ENCODE measurements at regions not wholly inside any gene's neighbourhood (a gene's known extent, or its start where the extent isn't known, plus 50 kb on each side); places are given as distances from the start of the nearest gene placed in this dataset.

- Histone ChIP-seq H3K27ac (ENCODE audit: low read depth, low read length) (no peak overlapping the region), H3K4me3 (ENCODE audit: low read depth, low read length) (no peak overlapping the region), H3K4me1 (ENCODE audit: control insufficient read depth, insufficient read depth, low read length) (no peaks in the 10 kb centered on the region), H3K27me3 (ENCODE audit: control insufficient read depth, insufficient read depth, low read length) (no peaks in the 10 kb centered on the region), H3K36me3 (ENCODE audit: control insufficient read depth, insufficient read depth, low read length) (no peaks in the 10 kb centered on the region), H3K9ac (ENCODE audit: low read depth, low read length) (no peak overlapping the region), H3K9me3 (ENCODE audit: control insufficient read depth, insufficient read depth, low read length) (no peaks in the 10 kb centered on the region)
Observed at GRCh38 chr15:46277451-46277850, 642.6 kb downstream of the SQOR start.

GRCh38 chr15:46278062-46278461 is 643.2 kb downstream of the SQOR start:
- Histone ChIP-seq H3K9me3 (ENCODE audit: control insufficient read depth, insufficient read depth, low read length) (no peaks in the 10 kb centered on the region), H3K4me3 (ENCODE audit: low read depth, low read length) (no peak overlapping the region), H3K4me1 (ENCODE audit: control insufficient read depth, insufficient read depth, low read length) (no peaks in the 10 kb centered on the region), H3K27me3 (ENCODE audit: control insufficient read depth, insufficient read depth, low read length) (no peaks in the 10 kb centered on the region), H3K9ac (ENCODE audit: low read depth, low read length) (no peak overlapping the region), H3K36me3 (ENCODE audit: control insufficient read depth, insufficient read depth, low read length) (no peaks in the 10 kb centered on the region), H3K27ac (ENCODE audit: low read depth, low read length) (no peak overlapping the region)

DNA sequence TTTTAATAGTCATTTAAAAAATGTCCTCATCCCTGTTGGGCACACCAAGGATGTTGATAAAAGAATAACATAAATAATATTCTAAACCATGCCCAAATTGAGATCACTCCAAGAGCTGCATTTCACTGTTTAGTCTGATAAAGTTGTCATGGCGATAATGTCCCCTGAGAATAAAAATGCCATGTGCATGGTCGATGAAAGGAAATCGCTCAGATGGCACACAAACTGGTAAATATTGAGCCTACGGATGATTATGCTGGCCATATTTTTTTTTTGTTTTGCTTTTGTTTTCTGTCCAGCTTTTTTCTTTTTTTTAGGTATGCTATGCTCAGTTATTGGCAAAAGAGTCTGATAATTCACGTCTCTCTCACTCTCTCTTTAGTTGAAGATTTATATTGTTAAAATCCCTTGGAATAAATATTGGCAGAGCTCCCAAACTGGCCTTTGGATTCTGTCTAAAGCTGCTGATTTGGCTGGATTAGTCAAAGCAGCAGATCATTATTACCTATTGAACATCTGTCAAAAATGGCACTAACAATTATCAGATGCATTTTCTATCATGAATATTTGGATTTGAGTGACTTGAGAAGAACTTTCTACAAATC is 643.8 kb downstream of the SQOR start:
- no peaks in the 10 kb centered on the region for H3K9me3 ChIP-seq (ENCODE audit: control insufficient read depth, insufficient read depth, low read length)
- no peak overlapping the region for H3K9ac ChIP-seq (ENCODE audit: low read depth, low read length)
- no peaks in the 10 kb centered on the region for H3K36me3 ChIP-seq (ENCODE audit: control insufficient read depth, insufficient read depth, low read length)
- no peak overlapping the region for H3K4me3 ChIP-seq (ENCODE audit: low read depth, low read length)
- H3K27me3 ChIP-seq (ENCODE audit: control insufficient read depth, insufficient read depth, low read length), result no peaks in the 10 kb centered on the region
- no peaks in the 10 kb centered on the region for H3K4me1 ChIP-seq (ENCODE audit: control insufficient read depth, insufficient read depth, low read length)
- no peak overlapping the region for H3K27ac ChIP-seq (ENCODE audit: low read depth, low read length)

- Histone ChIP-seq H3K27me3 (ENCODE audit: control insufficient read depth, insufficient read depth, low read length) (no peaks in the 10 kb centered on the region), H3K9me3 (ENCODE audit: control insufficient read depth, insufficient read depth, low read length) (no peaks in the 10 kb centered on the region), H3K36me3 (ENCODE audit: control insufficient read depth, insufficient read depth, low read length) (no peaks in the 10 kb centered on the region), H3K27ac (ENCODE audit: low read depth, low read length) (no peak overlapping the region), H3K9ac (ENCODE audit: low read depth, low read length) (no peak overlapping the region), H3K4me1 (ENCODE audit: control insufficient read depth, insufficient read depth, low read length) (no peaks in the 10 kb centered on the region), H3K4me3 (ENCODE audit: low read depth, low read length) (no peak overlapping the region)
Observed at GRCh38 chr15:46280762-46281542, 646.1 kb downstream of the SQOR start.

GRCh38 chr15:46293550-46293949 is 658.7 kb downstream of the SQOR start:
- no peaks in the 10 kb centered on the region for H3K36me3 ChIP-seq (ENCODE audit: control insufficient read depth, insufficient read depth, low read length)
- no peak overlapping the region for H3K4me3 ChIP-seq (ENCODE audit: low read depth, low read length)
- H3K9me3 ChIP-seq (ENCODE audit: control insufficient read depth, insufficient read depth, low read length), result no peaks in the 10 kb centered on the region

DNA sequence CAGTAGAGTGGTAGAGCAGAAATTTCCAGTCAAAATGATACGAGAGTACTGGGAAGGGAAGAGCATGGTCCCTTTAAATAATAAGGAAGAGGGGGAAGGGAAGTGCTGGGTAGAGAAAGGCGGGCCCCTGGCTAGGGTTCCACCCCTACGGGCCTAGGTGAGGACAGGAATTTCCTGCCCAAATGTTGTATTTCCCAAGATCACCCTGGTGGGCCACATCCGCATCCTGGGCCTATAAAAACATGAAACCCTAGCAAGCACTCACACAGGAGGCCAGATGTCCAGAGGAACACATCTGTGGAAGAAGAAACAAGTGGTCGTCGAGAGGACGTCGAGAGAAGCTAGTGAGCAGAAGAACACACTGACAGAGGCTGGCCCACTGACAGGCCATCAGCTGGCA is 661.2 kb downstream of the SQOR start:
- no peak overlapping the region for H3K27ac ChIP-seq (ENCODE audit: low read depth, low read length)
- no peaks in the 10 kb centered on the region for H3K27me3 ChIP-seq (ENCODE audit: control insufficient read depth, insufficient read depth, low read length)
- H3K9ac ChIP-seq (ENCODE audit: low read depth, low read length), result no peak overlapping the region
- peaks cover 24% of the 10 kb centered on the region for H3K4me1 ChIP-seq (ENCODE audit: control insufficient read depth, insufficient read depth, low read length)
- no peak overlapping the region for H3K4me3 ChIP-seq (ENCODE audit: low read depth, low read length)
- H3K9me3 ChIP-seq (ENCODE audit: control insufficient read depth, insufficient read depth, low read length), result no peaks in the 10 kb centered on the region
- H3K36me3 ChIP-seq (ENCODE audit: control insufficient read depth, insufficient read depth, low read length), result no peaks in the 10 kb centered on the region

More at GRCh38 chr15:46293550-46293949, 658.7 kb downstream of the SQOR start:
- Histone ChIP-seq H3K27me3 (ENCODE audit: control insufficient read depth, insufficient read depth, low read length) (no peaks in the 10 kb centered on the region), H3K27ac (ENCODE audit: low read depth, low read length) (no peak overlapping the region), H3K4me1 (ENCODE audit: control insufficient read depth, insufficient read depth, low read length) (peaks cover 21% of the 10 kb centered on the region), H3K9ac (ENCODE audit: low read depth, low read length) (no peak overlapping the region)

GRCh38 chr15:46296797-46297196 is 662.0 kb downstream of the SQOR start:
- Histone ChIP-seq H3K36me3 (ENCODE audit: control insufficient read depth, insufficient read depth, low read length) (no peaks in the 10 kb centered on the region), H3K27me3 (ENCODE audit: control insufficient read depth, insufficient read depth, low read length) (no peaks in the 10 kb centered on the region), H3K4me1 (ENCODE audit: control insufficient read depth, insufficient read depth, low read length) (peaks cover 24% of the 10 kb centered on the region), H3K4me3 (ENCODE audit: low read depth, low read length) (no peak overlapping the region), H3K9ac (ENCODE audit: low read depth, low read length) (no peak overlapping the region), H3K9me3 (ENCODE audit: control insufficient read depth, insufficient read depth, low read length) (no peaks in the 10 kb centered on the region), H3K27ac (ENCODE audit: low read depth, low read length) (no peak overlapping the region)

GRCh38 chr15:46297766-46298165 is 662.9 kb downstream of the SQOR start:
- Histone ChIP-seq H3K4me1 (ENCODE audit: control insufficient read depth, insufficient read depth, low read length) (peaks cover 24% of the 10 kb centered on the region), H3K27me3 (ENCODE audit: control insufficient read depth, insufficient read depth, low read length) (no peaks in the 10 kb centered on the region), H3K36me3 (ENCODE audit: control insufficient read depth, insufficient read depth, low read length) (no peaks in the 10 kb centered on the region), H3K9ac (ENCODE audit: low read depth, low read length) (no peak overlapping the region), H3K27ac (ENCODE audit: low read depth, low read length) (peak overlapping the region; percentile 64), H3K9me3 (ENCODE audit: control insufficient read depth, insufficient read depth, low read length) (no peaks in the 10 kb centered on the region), H3K4me3 (ENCODE audit: low read depth, low read length) (no peak overlapping the region)

DNA sequence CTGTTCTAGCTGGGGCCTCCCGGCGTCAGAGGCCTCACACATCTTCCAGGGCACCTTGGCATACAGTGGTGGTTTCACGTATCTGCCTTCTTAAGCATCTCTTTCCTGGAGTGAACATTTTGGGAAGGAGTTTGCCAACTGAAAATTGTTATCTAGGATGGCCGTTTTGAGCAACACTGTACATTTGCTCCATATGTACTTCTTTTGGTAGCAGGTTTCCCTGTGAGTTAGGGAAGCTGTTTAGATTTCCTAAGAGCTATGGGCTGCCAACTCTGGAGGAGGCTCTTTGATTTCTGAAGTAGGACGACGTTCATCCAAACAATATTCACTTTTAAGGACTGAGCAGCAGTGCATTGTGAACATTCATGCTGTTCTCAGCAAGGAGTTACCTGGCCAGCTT is 665.9 kb downstream of the SQOR start:
- Histone ChIP-seq H3K9me3 (ENCODE audit: control insufficient read depth, insufficient read depth, low read length) (no peaks in the 10 kb centered on the region), H3K27ac (ENCODE audit: low read depth, low read length) (no peak overlapping the region), H3K4me3 (ENCODE audit: low read depth, low read length) (no peak overlapping the region), H3K4me1 (ENCODE audit: control insufficient read depth, insufficient read depth, low read length) (peaks cover 24% of the 10 kb centered on the region), H3K36me3 (ENCODE audit: control insufficient read depth, insufficient read depth, low read length) (no peaks in the 10 kb centered on the region), H3K27me3 (ENCODE audit: control insufficient read depth, insufficient read depth, low read length) (no peaks in the 10 kb centered on the region), H3K9ac (ENCODE audit: low read depth, low read length) (no peak overlapping the region)

DNA sequence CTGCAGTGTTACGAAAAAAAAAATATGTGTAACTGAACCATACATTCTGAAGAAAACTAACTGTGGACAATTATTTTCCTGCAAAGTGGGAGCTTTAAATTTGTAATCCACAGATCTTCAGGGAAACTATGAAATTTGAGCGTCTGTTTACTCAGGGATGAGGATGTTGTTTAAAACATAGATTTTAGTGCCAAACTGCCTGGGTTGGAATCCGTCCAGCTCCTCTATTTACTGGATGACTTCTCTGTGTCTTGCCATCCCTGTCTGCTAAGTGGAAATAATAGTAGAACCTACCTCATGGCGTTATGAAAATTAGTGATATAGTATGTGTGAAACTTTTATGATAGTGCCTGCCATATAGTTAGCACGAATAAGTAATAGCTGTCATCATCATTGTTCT is 666.5 kb downstream of the SQOR start:
- Histone ChIP-seq H3K4me1 (ENCODE audit: control insufficient read depth, insufficient read depth, low read length) (peaks cover 24% of the 10 kb centered on the region), H3K36me3 (ENCODE audit: control insufficient read depth, insufficient read depth, low read length) (no peaks in the 10 kb centered on the region), H3K4me3 (ENCODE audit: low read depth, low read length) (no peak overlapping the region), H3K9ac (ENCODE audit: low read depth, low read length) (no peak overlapping the region), H3K27ac (ENCODE audit: low read depth, low read length) (no peak overlapping the region), H3K9me3 (ENCODE audit: control insufficient read depth, insufficient read depth, low read length) (no peaks in the 10 kb centered on the region), H3K27me3 (ENCODE audit: control insufficient read depth, insufficient read depth, low read length) (no peaks in the 10 kb centered on the region)

DNA sequence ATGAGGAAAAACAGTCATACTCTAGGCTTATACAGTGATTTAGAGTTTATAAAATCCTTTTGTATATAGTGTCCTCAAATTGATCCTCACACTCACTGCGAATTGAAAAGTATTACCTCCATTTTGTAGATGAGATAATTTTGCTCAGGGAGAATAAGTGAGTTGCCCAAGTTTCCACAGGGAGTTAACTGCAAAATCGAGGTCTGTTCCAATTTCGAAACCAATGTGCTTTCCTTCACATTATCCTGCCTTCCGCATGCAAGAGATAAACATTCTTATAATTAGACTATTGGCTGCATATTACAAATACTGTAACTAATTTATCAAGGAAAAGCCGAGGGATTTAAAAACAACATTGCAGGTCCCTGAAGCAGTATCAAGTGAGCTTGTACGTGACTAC is 667.0 kb downstream of the SQOR start:
- no peaks in the 10 kb centered on the region for H3K36me3 ChIP-seq (ENCODE audit: control insufficient read depth, insufficient read depth, low read length)
- no peak overlapping the region for H3K9ac ChIP-seq (ENCODE audit: low read depth, low read length)
- H3K27ac ChIP-seq (ENCODE audit: low read depth, low read length), result no peak overlapping the region
- no peaks in the 10 kb centered on the region for H3K9me3 ChIP-seq (ENCODE audit: control insufficient read depth, insufficient read depth, low read length)
- H3K4me3 ChIP-seq (ENCODE audit: low read depth, low read length), result no peak overlapping the region
- peaks cover 20% of the 10 kb centered on the region for H3K4me1 ChIP-seq (ENCODE audit: control insufficient read depth, insufficient read depth, low read length)
- no peaks in the 10 kb centered on the region for H3K27me3 ChIP-seq (ENCODE audit: control insufficient read depth, insufficient read depth, low read length)
